ENCODE measurements at regions not wholly inside any gene's neighbourhood (a gene's known extent, or its start where the extent isn't known, plus 50 kb on each side); places are given as distances from the start of the nearest gene placed in this dataset.

- TF ChIP-seq POLR2A (IDR thresholded peaks at IDR 0.05) (no peak), CTCF (IDR thresholded peaks at IDR 0.05) (no peak)
These were observed 520.6 kb downstream of the STK39 start for GRCh38 chr2:167726788-167727187.
